ENCODE measurements at regions not wholly inside any gene's neighbourhood (a gene's known extent, or its start where the extent isn't known, plus 50 kb on each side); places are given as distances from the start of the nearest gene placed in this dataset.
"Not testable (repeated sequence)": the region's sequence is repeated elsewhere in the genome, so short reads cannot be mapped to it uniquely, and the experiment has no call there.

- H3K4me1 ChIP-seq (ENCODE audit: low read depth), result no peaks in the 10 kb centered on the region
- TF ChIP-seq, protein P1, sequence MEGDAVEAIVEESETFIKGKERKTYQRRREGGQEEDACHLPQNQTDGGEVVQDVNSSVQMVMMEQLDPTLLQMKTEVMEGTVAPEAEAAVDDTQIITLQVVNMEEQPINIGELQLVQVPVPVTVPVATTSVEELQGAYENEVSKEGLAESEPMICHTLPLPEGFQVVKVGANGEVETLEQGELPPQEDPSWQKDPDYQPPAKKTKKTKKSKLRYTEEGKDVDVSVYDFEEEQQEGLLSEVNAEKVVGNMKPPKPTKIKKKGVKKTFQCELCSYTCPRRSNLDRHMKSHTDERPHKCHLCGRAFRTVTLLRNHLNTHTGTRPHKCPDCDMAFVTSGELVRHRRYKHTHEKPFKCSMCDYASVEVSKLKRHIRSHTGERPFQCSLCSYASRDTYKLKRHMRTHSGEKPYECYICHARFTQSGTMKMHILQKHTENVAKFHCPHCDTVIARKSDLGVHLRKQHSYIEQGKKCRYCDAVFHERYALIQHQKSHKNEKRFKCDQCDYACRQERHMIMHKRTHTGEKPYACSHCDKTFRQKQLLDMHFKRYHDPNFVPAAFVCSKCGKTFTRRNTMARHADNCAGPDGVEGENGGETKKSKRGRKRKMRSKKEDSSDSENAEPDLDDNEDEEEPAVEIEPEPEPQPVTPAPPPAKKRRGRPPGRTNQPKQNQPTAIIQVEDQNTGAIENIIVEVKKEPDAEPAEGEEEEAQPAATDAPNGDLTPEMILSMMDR (IDR thresholded peaks at IDR 0.05; ENCODE audit: low read depth, low read length), result no peak
These were observed 211.0 kb downstream of the AKAIN1 start for GRCh38 chr18:4986066-4986465.

DNA sequence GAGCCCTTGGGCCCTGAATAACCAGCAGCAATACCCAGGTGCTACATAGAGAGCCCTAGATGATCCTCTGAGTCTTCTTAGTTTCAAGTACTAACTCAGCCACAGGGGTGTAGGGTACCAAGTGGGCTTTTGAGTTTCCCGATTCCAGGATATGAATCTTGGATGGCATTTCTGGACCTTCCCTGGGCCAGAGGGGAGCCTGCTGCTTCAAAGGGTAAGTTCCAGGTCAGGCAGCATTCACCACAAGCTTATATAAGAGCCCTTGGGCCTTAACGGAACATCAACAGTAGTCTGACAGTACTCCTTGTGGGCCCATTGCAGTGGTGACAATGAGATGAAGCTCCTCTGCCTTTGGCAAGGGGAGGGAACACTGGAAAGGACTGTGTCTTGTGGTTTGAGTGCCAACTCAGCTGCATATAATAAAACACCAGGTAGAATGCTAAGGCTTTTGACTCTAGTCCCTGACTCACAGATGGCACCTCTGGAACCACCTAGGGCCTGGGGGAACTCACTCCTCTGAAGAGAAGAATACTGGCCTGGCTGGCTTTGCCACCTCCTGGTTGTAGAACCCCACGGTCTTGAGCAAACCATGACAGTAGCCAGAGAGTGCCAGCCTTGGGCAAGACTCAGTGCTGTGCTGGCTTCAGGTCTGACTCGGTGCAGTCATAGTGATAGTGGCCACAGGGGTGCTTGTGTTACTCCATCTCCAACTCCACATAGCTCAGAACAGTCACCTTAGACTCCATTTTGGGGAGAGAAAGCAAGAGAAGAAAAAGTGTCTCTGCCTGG is 235.7 kb downstream of the AKAIN1 start:
- Histone ChIP-seq H3K27me3 (no peaks in the 10 kb centered on the region), H3K4me1 (ENCODE audit: low read depth) (no peaks in the 10 kb centered on the region), H3K9me3 (ENCODE audit: low read depth) (no peaks in the 10 kb centered on the region), H3K36me3 (no peaks in the 10 kb centered on the region), H3K27ac (no peak overlapping the region), H3K4me3 (no peak overlapping the region)
- no peak for DNase-seq (ENCODE audit: low read depth in 1 of 2, low spot score in 1 of 2)
- TF ChIP-seq, protein P1 (IDR thresholded peaks at IDR 0.05; ENCODE audit: low read depth, low read length), result no peak

More at GRCh38 chr18:4986066-4986465, 211.0 kb downstream of the AKAIN1 start:
- DNase-seq (ENCODE audit: low read depth in 1 of 2, low spot score in 1 of 2), result no peak
- no peak overlapping the region for H3K27ac ChIP-seq
- no peak overlapping the region for H3K4me3 ChIP-seq
- H3K36me3 ChIP-seq, result no peaks in the 10 kb centered on the region
- no peaks in the 10 kb centered on the region for H3K27me3 ChIP-seq
- H3K9me3 ChIP-seq (ENCODE audit: low read depth), result no peaks in the 10 kb centered on the region

DNA sequence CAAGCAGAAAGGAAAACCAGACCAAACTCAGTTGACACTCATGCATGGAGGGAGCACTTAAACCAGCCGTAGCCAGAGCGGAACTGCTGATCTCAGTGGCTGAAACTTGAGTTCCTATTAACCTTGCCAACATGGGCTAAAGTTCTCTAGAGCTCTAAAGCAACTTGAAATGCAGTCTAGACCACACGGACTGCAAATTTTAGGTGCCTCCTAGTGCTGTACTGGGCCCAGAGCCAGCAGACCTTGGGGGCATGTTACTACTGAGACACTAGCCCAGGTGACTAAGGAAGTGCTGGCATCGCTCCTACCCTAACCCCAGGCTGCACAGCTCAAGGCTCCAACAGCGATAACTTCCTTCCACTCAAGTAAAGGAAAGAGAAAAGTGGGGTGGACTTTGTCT is 236.5 kb downstream of the AKAIN1 start:
- Histone ChIP-seq H3K4me3 (no peak overlapping the region), H3K9me3 (ENCODE audit: low read depth) (no peaks in the 10 kb centered on the region), H3K27me3 (no peaks in the 10 kb centered on the region), H3K27ac (no peak overlapping the region), H3K36me3 (no peaks in the 10 kb centered on the region), H3K4me1 (ENCODE audit: low read depth) (no peaks in the 10 kb centered on the region)
- TF ChIP-seq, protein P1 (IDR thresholded peaks at IDR 0.05; ENCODE audit: low read depth, low read length), result no peak
- DNase-seq (ENCODE audit: low read depth in 1 of 2, low spot score in 1 of 2), result no peak

DNA sequence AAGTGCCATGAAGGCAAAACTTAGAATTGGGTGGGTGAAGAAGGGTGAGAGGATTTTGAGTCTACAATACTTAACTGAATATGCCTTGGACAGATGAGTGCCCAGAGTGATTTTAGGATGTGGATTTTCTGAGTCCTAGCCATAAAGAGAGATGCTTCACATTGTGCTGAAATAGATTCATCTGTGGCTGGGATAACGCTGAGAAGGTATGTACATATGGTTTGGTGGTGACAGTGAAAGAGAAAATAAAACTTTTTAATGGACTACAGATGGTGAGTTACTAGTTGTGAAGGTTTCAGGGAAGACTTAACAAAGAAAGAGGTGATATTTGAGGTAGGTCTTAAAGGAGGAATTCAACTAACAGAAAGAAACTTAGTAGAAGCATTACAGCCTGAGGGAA is 265.8 kb downstream of the AKAIN1 start:
- DNase-seq (ENCODE audit: low read depth in 1 of 2, low spot score in 1 of 2), result no peak
- Histone ChIP-seq H3K27ac (no peak overlapping the region), H3K27me3 (no peaks in the 10 kb centered on the region), H3K36me3 (no peaks in the 10 kb centered on the region), H3K4me1 (ENCODE audit: low read depth) (no peaks in the 10 kb centered on the region), H3K9me3 (ENCODE audit: low read depth) (no peaks in the 10 kb centered on the region), H3K4me3 (no peak overlapping the region)
- TF ChIP-seq, protein P1 (IDR thresholded peaks at IDR 0.05; ENCODE audit: low read depth, low read length), result no peak

- no peaks in the 10 kb centered on the region for H3K36me3 ChIP-seq
- H3K4me1 ChIP-seq (ENCODE audit: low read depth), result no peaks in the 10 kb centered on the region
- DNase-seq (ENCODE audit: low read depth in 1 of 2, low spot score in 1 of 2), result no peak
- TF ChIP-seq, protein P1 (IDR thresholded peaks at IDR 0.05; ENCODE audit: low read depth, low read length), result no peak
- no peaks in the 10 kb centered on the region for H3K9me3 ChIP-seq (ENCODE audit: low read depth)
- no peak overlapping the region for H3K27ac ChIP-seq
- no peak overlapping the region for H3K4me3 ChIP-seq
- H3K27me3 ChIP-seq, result no peaks in the 10 kb centered on the region
These were observed 275.5 kb downstream of the AKAIN1 start for GRCh38 chr18:4921548-4921947.

GRCh38 chr18:4917509-4917908 is 279.5 kb downstream of the AKAIN1 start:
- not testable (repeated sequence) for H3K27me3 ChIP-seq; DNase-seq (ENCODE audit: low read depth in 1 of 2, low spot score in 1 of 2); H3K4me1 ChIP-seq (ENCODE audit: low read depth)

More at GRCh38 chr18:4917509-4917908, 279.5 kb downstream of the AKAIN1 start:
- H3K27ac ChIP-seq; H3K36me3 ChIP-seq; H3K4me3 ChIP-seq; H3K9me3 ChIP-seq (ENCODE audit: low read depth): not testable (repeated sequence)

Data from cardiac muscle cell (in vitro differentiated cells and primary cell).